ENCODE measurements at regions not wholly inside any gene's neighbourhood (a gene's known extent, or its start where the extent isn't known, plus 50 kb on each side); places are given as distances from the start of the nearest gene placed in this dataset.
"Not testable (repeated sequence)": the region's sequence is repeated elsewhere in the genome, so short reads cannot be mapped to it uniquely, and the experiment has no call there.

DNA sequence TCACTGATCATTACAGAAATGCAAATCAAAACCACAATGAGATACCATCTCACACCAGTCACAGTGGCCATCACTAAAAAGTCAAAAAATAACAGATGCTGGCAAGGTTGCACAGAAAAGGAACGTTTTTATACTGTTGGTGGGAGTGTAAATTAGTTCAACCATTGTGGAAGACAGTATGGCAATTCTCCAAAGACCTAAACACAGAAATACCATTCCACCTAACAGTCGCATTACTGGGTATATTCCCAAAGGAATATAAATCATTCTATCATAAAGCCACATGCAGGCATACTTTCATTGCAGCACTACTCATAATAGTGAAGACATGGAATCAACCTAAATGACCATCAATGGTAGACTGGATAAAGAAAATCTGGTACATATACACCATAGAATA is 83.2 kb upstream of the ARID5B start:
- TF ChIP-seq, protein P1, sequence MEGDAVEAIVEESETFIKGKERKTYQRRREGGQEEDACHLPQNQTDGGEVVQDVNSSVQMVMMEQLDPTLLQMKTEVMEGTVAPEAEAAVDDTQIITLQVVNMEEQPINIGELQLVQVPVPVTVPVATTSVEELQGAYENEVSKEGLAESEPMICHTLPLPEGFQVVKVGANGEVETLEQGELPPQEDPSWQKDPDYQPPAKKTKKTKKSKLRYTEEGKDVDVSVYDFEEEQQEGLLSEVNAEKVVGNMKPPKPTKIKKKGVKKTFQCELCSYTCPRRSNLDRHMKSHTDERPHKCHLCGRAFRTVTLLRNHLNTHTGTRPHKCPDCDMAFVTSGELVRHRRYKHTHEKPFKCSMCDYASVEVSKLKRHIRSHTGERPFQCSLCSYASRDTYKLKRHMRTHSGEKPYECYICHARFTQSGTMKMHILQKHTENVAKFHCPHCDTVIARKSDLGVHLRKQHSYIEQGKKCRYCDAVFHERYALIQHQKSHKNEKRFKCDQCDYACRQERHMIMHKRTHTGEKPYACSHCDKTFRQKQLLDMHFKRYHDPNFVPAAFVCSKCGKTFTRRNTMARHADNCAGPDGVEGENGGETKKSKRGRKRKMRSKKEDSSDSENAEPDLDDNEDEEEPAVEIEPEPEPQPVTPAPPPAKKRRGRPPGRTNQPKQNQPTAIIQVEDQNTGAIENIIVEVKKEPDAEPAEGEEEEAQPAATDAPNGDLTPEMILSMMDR (IDR thresholded peaks at IDR 0.05), result not testable (repeated sequence)
- TF ChIP-seq POLR2A (IDR thresholded peaks at IDR 0.05), result not testable (repeated sequence)
